Activated CD8-positive, alpha-beta memory T cell treated with anti-CD3 and anti-CD28 coated beads for 24 hours (primary cell): ENCODE measurements at regions not wholly inside any gene's neighbourhood (a gene's known extent, or its start where the extent isn't known, plus 50 kb on each side); places are given as distances from the start of the nearest gene placed in this dataset.

ENCODE experiments used
- DNase-seq: peaks from one replicate; pipeline ENCODE4 v3.0.0-alpha.2; 2020

GRCh38 chr11:88404932-88405710 lies 67.6 kb upstream of the CTSC start:
- no peak for DNase-seq

- DNase-seq, result no peak
Measured at GRCh38 chr11:88404391-88404790, 66.9 kb upstream of the CTSC start.

DNA sequence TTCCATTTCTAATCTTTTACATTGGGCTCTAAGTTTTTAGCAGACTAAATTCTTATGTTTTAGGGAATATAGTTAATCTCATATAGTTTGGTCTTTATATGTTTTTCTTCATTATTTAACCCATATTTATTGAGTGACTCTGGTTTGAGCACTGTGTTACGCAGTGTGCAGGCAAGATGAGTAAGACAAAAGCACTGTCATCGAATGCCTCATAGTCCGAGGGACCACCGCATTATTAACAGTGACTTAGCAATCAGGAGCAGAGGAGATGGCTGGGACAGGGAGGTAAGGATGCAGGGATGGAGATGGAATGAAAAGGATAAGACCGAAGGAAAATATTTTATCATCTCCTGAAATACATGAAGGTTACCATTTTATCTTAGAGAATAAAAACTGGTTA lies 65.2 kb upstream of the CTSC start:
- DNase-seq, result no peak

DNA sequence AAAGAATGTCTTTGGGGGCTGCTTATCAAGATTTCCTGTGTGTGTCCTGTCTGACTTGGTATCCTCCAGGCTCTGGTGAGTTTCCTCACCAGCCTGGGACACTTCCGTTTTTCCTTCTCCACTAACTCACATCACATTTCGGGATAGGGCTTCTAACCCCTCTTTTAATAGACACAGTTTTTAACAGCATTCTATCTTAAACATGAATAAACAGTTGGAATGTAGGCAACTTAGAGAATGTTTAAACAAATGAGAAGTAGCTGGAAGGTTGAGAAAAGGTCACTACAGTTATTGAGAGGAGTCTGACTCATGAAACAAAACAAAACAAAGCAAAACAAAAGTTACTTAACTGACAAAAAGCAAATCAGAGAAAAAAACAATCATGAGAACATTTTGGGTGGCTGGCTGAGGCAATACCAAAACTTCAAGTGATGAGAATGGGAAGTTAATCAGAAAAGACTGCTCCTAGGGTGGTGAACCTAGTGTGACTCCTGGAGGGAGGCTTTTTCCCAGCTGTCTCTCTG lies 64.7 kb upstream of the CTSC start:
- no peak for DNase-seq

DNA sequence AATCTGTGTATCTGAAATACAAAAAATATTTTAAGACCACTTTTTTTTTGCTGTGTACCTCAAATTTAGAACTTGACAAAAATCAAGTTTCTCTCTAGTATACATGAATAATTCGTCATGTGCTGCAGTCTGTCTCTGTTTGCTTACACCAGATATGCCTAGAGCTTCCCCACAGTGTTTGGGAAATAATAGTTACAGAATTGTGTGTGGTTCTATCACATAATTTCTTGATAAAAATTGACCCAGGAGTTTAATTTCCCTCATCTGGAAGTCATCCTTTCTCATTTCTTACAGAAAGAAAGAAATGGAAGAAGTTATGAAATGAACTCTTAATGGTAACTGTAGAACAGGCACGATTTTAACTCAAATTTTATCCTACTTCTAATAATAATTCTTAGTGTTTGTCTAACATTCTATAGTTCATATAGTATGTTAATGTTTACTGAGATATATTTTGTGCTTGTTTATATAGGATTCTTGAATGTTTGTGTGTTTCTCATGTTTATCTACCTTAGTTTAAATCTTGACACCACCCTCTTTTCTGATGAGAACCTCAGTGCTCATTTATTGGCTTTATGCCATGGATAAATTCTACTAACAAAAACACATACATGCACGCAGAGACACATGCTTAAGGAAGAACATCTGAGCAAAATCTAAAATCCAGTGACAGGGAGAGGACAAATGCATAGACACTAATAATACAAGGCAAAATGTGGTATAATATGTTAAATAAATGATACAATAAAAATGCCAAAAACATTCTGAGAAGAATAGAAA lies 61.4 kb upstream of the CTSC start:
- no peak for DNase-seq

- no peak for DNase-seq
Measured at GRCh38 chr11:88398372-88398771, 60.8 kb upstream of the CTSC start.

DNA sequence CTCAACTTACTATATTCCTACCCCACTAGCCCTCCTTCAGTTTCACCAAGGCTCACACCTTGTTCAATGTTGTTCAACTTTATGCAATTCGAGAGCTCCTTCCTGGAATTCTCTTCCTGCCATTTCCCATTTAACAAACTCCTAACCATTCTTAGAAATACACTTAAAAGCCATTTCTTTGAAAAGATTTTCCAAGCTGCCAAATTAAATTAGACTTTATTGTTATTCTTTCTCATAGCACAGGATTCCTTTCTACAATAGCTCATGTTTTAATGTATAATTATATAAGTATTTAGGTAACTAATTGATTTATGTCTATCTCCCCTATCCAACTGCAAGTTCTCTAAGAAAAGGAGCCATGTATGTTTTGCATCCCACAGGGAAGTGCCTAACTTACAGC lies 52.7 kb upstream of the CTSC start:
- no peak for DNase-seq

- DNase-seq, result no peak
Measured at GRCh38 chr11:88387957-88388356, 50.4 kb upstream of the CTSC start.
